ENCODE measurements at regions not wholly inside any gene's neighbourhood (a gene's known extent, or its start where the extent isn't known, plus 50 kb on each side); places are given as distances from the start of the nearest gene placed in this dataset.

DNA sequence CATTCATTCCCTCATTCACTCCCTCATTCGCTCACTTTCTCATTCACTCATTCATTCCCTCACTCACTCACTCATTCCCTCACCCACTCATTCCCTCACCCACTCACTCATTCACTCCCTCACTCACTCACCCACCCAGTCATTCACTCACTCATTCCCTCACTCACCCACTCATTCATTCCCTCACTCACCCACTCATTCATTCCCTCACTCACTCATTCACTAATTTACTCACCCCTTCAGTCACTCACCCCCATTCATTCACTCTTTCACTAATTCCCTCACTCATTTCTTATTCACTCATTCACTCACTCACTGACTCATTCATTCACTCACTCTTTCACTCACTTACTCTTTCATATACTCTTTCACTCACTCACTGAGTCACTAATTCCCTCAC is 303.1 kb downstream of the C16orf95 start:
- no peak for DNase-seq
- no peak for TF ChIP-seq CTCF (IDR thresholded peaks at IDR 0.05)
- no peak for ATAC-seq
- H3K4me3 ChIP-seq, result no peak overlapping the region
- intact Hi-C loops (cut with DNase I), result no loop called here
- H3K4me1 ChIP-seq, result no peaks in the 10 kb centered on the region
- H3K27me3 ChIP-seq (ENCODE audit: insufficient read depth in 3 of 3, low read length in 2 of 3), result peaks cover 0 to 37% (median 4%) of the 10 kb centered on the region in 3 donors
- 94 to 95% (median 94%) methylated on average over 1 of the region's 1 CpG for WGBS, 3 donors
- no peaks in the 10 kb centered on the region for H3K9me3 ChIP-seq
- H3K27ac ChIP-seq, result no peak overlapping the region
- no peaks in the 10 kb centered on the region for H3K36me3 ChIP-seq (ENCODE audit: insufficient read depth in 1 of 2, low read depth in 1 of 2)

GRCh38 chr16:87015021-87015420 is 302.2 kb downstream of the C16orf95 start:
- DNase-seq (no peak), ATAC-seq (no peak)
- Histone ChIP-seq H3K9me3 (no peaks in the 10 kb centered on the region), H3K27ac (no peak overlapping the region), H3K4me1 (no peaks in the 10 kb centered on the region), H3K4me3 (no peak overlapping the region), H3K36me3 (ENCODE audit: insufficient read depth in 1 of 2, low read depth in 1 of 2) (no peaks in the 10 kb centered on the region), H3K27me3 (ENCODE audit: insufficient read depth in 3 of 3, low read length in 2 of 3) (peaks cover 0 to 37% (median 2%) of the 10 kb centered on the region in 3 donors)
- WGBS, 3 donors, result 90 to 93% (median 90%) methylated on average over 5 of the region's 5 CpGs
- intact Hi-C loops (cut with DNase I), result no loop called here
- no peak for TF ChIP-seq CTCF (IDR thresholded peaks at IDR 0.05)

GRCh38 chr16:87016046-87017035 is 300.9 kb downstream of the C16orf95 start:
- WGBS, 3 donors, result 38 to 47% (median 38%) methylated on average over 15 of the region's 15 CpGs
- H3K4me1 ChIP-seq, result no peaks in the 10 kb centered on the region
- peaks cover 0 to 43% (median 4%) of the 10 kb centered on the region in 3 donors for H3K27me3 ChIP-seq (ENCODE audit: insufficient read depth in 3 of 3, low read length in 2 of 3)
- ATAC-seq (no peak), DNase-seq (no peak)
- no peak overlapping the region for H3K27ac ChIP-seq
- intact Hi-C loops (cut with DNase I), result no loop called here
- no peaks in the 10 kb centered on the region for H3K36me3 ChIP-seq (ENCODE audit: insufficient read depth in 1 of 2, low read depth in 1 of 2)
- TF ChIP-seq CTCF (IDR thresholded peaks at IDR 0.05), result no peak
- H3K9me3 ChIP-seq, result no peaks in the 10 kb centered on the region
- no peak overlapping the region for H3K4me3 ChIP-seq

GRCh38 chr16:87017371-87018012 is 299.7 kb downstream of the C16orf95 start:
- H3K36me3 ChIP-seq (ENCODE audit: insufficient read depth in 1 of 2, low read depth in 1 of 2), result no peaks in the 10 kb centered on the region
- intact Hi-C loops (cut with DNase I), result no loop called here
- H3K4me1 ChIP-seq, result no peaks in the 10 kb centered on the region
- ATAC-seq, result no peak
- TF ChIP-seq CTCF (IDR thresholded peaks at IDR 0.05), result no peak
- H3K4me3 ChIP-seq, result no peak overlapping the region
- H3K27ac ChIP-seq, result no peak overlapping the region
- 42 to 50% (median 49%) methylated on average over 9 of the region's 9 CpGs for WGBS, 3 donors
- H3K9me3 ChIP-seq, result no peaks in the 10 kb centered on the region
- H3K27me3 ChIP-seq (ENCODE audit: insufficient read depth in 3 of 3, low read length in 2 of 3), result peaks cover 0 to 50% (median 4%) of the 10 kb centered on the region in 3 donors
- DNase-seq, result no peak

Measured in psoas muscle (tissue), 7 donors.